DMS 273 (cell line): ENCODE measurements at regions not wholly inside any gene's neighbourhood (a gene's known extent, or its start where the extent isn't known, plus 50 kb on each side); places are given as distances from the start of the nearest gene placed in this dataset.
A peak's percentile ranks its signal among the peaks of the same experiment; 100 is the strongest.
"Not testable (repeated sequence)": the region's sequence is repeated elsewhere in the genome, so short reads cannot be mapped to it uniquely, and the experiment has no call there.

Source experiments
- DNase-seq: peaks from one replicate; lab custom pipeline; 2025; ENCODE audit not compliant: unreplicated experiment; lab: John Stamatoyannopoulos, UW

- DNase-seq, result no peak
Measured at GRCh38 chr16:50497592-50497991, 50.6 kb upstream of the NKD1 start.

- peak; percentile 20 for DNase-seq
Measured at GRCh38 chr16:50496990-50497389, 51.2 kb upstream of the NKD1 start.

- DNase-seq, result no peak
Measured at GRCh38 chr16:50495673-50496072, 52.5 kb upstream of the NKD1 start.

GRCh38 chr16:50494501-50495491 is 53.4 kb upstream of the NKD1 start:
- no peak for DNase-seq

GRCh38 chr16:50491516-50491915 is 56.7 kb upstream of the NKD1 start:
- no peak for DNase-seq

- no peak for DNase-seq
Measured at GRCh38 chr16:50490828-50491227, 57.4 kb upstream of the NKD1 start.

- DNase-seq, result peak; percentile 17
Measured at GRCh38 chr16:50489182-50489581, 59.0 kb upstream of the NKD1 start.

GRCh38 chr16:50487528-50487927 is 60.7 kb upstream of the NKD1 start:
- no peak for DNase-seq

- not testable (repeated sequence) for DNase-seq
Measured at GRCh38 chr16:50486162-50486561, 62.0 kb upstream of the NKD1 start.

GRCh38 chr16:50485232-50485631 is 63.0 kb upstream of the NKD1 start:
- no peak for DNase-seq

- no peak for DNase-seq
Measured at GRCh38 chr16:50482271-50482670, 65.9 kb upstream of the NKD1 start.

- no peak for DNase-seq
Measured at GRCh38 chr16:50480206-50480605, 68.0 kb upstream of the NKD1 start.

- DNase-seq, result no peak
Measured at GRCh38 chr16:50479771-50480170, 68.4 kb upstream of the NKD1 start.

GRCh38 chr16:50478773-50479149 is 69.4 kb upstream of the NKD1 start:
- no peak for DNase-seq

- no peak for DNase-seq
Measured at GRCh38 chr16:50478075-50478772, 70.0 kb upstream of the NKD1 start.

GRCh38 chr16:50476486-50477255 is 71.5 kb upstream of the NKD1 start:
- DNase-seq, result peak; percentile 51

- no peak for DNase-seq
Measured at GRCh38 chr16:50475170-50475569, 73.0 kb upstream of the NKD1 start.

- no peak for DNase-seq
Measured at GRCh38 chr16:50474138-50474537, 74.1 kb upstream of the NKD1 start.

GRCh38 chr16:50473356-50473945 is 74.7 kb upstream of the NKD1 start:
- no peak for DNase-seq

- no peak for DNase-seq
Measured at GRCh38 chr16:50472472-50472871, 75.7 kb upstream of the NKD1 start.

GRCh38 chr16:50470687-50471086 is 77.5 kb upstream of the NKD1 start:
- DNase-seq, result no peak
